ENCODE measurements at regions not wholly inside any gene's neighbourhood (a gene's known extent, or its start where the extent isn't known, plus 50 kb on each side); places are given as distances from the start of the nearest gene placed in this dataset.
"Not testable (repeated sequence)": the region's sequence is repeated elsewhere in the genome, so short reads cannot be mapped to it uniquely, and the experiment has no call there.

- DNase-seq: no peak
These were observed 550.7 kb upstream of the SLITRK5 start for GRCh38 chr13:87120476-87120875.

GRCh38 chr13:87122551-87122950 lies 548.6 kb upstream of the SLITRK5 start:
- DNase-seq: no peak

GRCh38 chr13:87123987-87124784 lies 547.0 kb upstream of the SLITRK5 start:
- peak; percentile 97 for DNase-seq

GRCh38 chr13:87124785-87125074 lies 546.4 kb upstream of the SLITRK5 start:
- DNase-seq: no peak

GRCh38 chr13:87128036-87128435 lies 543.1 kb upstream of the SLITRK5 start:
- DNase-seq: no peak

- no peak for DNase-seq
These were observed 542.7 kb upstream of the SLITRK5 start for GRCh38 chr13:87128491-87128890.

GRCh38 chr13:87129602-87130300 lies 541.4 kb upstream of the SLITRK5 start:
- DNase-seq: no peak

GRCh38 chr13:87130423-87130822 lies 540.7 kb upstream of the SLITRK5 start:
- DNase-seq: no peak

GRCh38 chr13:87131611-87132010 lies 539.6 kb upstream of the SLITRK5 start:
- DNase-seq: no peak

GRCh38 chr13:87138866-87139265 lies 532.3 kb upstream of the SLITRK5 start:
- no peak for DNase-seq

- DNase-seq: peak; percentile 23
These were observed 524.1 kb upstream of the SLITRK5 start for GRCh38 chr13:87147076-87147475.

GRCh38 chr13:87153371-87153770 lies 517.8 kb upstream of the SLITRK5 start:
- no peak for DNase-seq

GRCh38 chr13:87166348-87166747 lies 504.8 kb upstream of the SLITRK5 start:
- no peak for DNase-seq

- no peak for DNase-seq
These were observed 502.8 kb upstream of the SLITRK5 start for GRCh38 chr13:87168390-87168789.

- DNase-seq: no peak
These were observed 501.8 kb upstream of the SLITRK5 start for GRCh38 chr13:87169337-87169736.

- peak; percentile 0 for DNase-seq
These were observed 498.9 kb upstream of the SLITRK5 start for GRCh38 chr13:87172166-87172835.

- DNase-seq: not testable (repeated sequence)
These were observed 486.0 kb upstream of the SLITRK5 start for GRCh38 chr13:87185138-87185537.

- DNase-seq: not testable (repeated sequence)
These were observed 484.5 kb upstream of the SLITRK5 start for GRCh38 chr13:87186647-87187046.

GRCh38 chr13:87191485-87191884 lies 479.7 kb upstream of the SLITRK5 start:
- DNase-seq: not testable (repeated sequence)

- DNase-seq: no peak
These were observed 472.8 kb upstream of the SLITRK5 start for GRCh38 chr13:87198371-87198770.

GRCh38 chr13:87206708-87207107 lies 464.5 kb upstream of the SLITRK5 start:
- no peak for DNase-seq

- no peak for DNase-seq
These were observed 463.7 kb upstream of the SLITRK5 start for GRCh38 chr13:87207280-87208003.

GRCh38 chr13:87208636-87209035 lies 462.5 kb upstream of the SLITRK5 start:
- DNase-seq: no peak

Data from fibroblast of skin of scalp (primary cell).